ENCODE measurements at regions not wholly inside any gene's neighbourhood (a gene's known extent, or its start where the extent isn't known, plus 50 kb on each side); places are given as distances from the start of the nearest gene placed in this dataset.

DNA sequence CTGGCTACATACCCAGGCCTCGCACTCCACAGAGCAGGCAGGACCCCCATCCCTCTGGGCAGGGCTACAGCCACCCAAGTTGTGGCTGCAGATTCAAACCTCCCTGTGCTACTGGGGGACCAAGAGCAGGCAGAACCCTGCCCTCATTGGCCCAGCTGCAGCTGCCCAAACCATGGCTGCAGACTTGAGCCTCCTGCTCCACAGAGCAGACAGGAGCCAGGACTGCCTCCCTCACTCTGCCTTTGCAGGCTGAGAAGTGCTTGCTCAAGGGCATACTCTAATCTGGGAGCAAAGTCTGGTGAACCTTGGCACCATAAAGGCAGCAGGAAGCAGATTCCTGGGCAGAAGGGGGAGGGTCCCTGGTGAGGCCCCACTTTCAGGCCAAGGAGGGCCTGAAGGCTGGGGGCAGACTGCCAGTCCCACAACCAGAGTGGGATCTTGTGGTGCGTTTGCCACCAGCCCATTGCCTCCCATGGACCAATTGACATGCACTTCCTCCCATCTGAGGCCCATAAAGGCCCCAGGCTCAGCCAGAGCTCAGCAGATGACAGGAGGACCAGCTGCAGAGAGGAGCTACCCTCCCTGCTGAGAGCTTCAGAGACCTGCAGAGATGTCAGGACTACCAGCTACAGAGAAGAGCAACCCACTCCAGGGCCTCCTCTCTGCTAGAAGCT, 64.2 kb upstream of the EPHA6 start:
- no peak for DNase-seq (ENCODE audit: low read depth, low spot score)
- in situ Hi-C loops (cut with HindIII; ENCODE audit: low pct_unique_long_range_greater_than_20kb, low sequenced_read_pairs): no loop called here

DNA sequence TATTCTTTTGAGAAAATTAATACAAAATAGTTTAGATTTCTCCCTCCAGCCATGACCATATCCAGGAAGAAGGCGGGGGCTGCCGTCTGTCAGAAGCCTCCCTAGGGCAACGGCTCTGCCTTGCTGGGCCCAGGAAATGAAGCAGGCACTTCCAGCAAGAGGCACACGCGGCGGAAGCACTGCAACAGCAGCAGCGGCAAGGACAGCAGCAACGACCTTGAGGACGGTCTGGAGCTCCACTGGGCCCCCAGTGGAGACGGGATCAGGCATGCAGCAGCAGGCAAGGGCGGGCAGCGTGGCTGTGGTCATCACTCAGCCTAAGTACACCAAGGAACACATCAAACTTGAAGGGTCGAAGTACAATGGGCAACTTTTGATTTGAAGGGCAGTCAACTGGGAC, 61.3 kb upstream of the EPHA6 start:
- DNase-seq (ENCODE audit: low read depth, low spot score): no peak
- in situ Hi-C loops (cut with HindIII; ENCODE audit: low pct_unique_long_range_greater_than_20kb, low sequenced_read_pairs): no loop called here

DNA sequence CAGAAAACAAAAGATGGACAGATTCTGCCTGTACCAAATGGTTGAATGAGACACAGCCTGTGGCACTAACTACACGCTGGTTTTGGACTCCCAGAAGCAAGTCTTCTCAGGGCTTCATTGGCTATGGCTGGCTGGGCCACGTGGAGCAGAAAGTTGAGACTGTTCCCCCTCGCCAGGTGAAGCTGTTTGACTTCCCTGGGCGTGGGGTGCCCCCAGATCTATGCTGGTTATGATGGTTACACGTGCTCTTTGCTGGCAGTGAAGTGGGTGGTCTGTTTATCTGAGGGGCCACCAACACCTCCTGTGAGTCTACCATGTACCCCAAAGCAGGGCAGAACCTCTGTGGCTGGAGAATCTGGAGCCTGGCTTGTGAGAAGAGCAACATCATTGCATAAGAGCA, 60.3 kb upstream of the EPHA6 start:
- in situ Hi-C loops (cut with HindIII; ENCODE audit: low pct_unique_long_range_greater_than_20kb, low sequenced_read_pairs): no loop called here
- DNase-seq (ENCODE audit: low read depth, low spot score): no peak

DNA sequence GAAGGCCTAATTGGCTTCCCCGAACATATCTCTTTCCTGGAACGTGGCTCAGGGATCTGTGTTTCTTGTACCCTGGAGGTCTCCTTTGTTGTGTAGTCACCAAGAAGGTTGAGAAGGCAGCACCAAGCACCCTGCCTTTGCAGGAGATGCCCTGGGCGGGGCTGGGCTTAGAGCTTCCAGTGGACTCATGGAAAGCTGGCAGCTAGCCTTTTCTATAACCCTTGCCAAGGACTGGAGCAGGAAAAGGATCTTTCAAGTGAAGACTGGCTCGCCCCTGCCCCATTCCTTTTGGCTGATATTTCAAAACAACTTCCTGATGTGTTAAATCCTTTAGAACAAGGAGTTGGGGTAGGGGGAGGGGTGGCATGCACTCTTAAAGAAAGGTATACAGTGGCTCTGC, 58.9 kb upstream of the EPHA6 start:
- no peak for DNase-seq (ENCODE audit: low read depth, low spot score)
- in situ Hi-C loops (cut with HindIII; ENCODE audit: low pct_unique_long_range_greater_than_20kb, low sequenced_read_pairs): no loop called here

DNA sequence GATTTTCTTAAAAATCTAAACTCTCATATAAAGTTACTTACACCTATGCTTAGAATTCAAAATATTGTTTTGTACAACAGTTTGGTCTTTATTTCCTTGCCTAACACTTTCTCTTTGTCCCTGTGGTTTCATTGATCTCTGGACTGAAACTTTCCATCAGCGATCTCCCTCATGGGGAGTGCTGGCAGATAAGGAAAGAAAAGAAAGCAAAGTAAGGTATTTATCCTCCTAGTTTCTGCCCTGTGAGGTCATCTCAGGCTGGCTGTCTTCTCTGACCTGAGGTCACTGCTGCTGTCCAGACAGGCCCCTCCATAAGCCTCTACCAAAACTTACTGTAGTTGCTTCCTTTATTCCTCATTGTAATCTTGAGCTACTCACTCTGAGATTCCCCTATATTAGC, 57.9 kb upstream of the EPHA6 start:
- DNase-seq (ENCODE audit: low read depth, low spot score): no peak

DNA sequence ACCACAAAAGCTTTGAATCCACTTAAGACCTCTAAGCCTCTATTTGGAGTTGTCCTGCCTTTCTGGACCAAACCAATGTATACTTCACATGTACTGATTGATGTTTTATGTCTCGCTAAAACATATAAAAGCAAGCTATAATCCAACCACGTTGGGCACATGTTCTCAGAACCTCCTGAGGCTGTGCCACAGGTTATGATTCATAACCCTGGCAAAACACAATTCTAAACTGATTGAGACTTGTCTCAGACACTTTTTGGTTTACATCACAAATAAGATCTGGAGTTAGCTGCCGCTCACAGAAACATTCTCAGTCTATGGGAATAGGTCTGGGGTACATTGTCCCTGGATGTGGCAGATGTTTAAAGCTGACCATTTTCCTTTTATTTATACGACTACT, 53.4 kb upstream of the EPHA6 start:
- in situ Hi-C loops (cut with HindIII; ENCODE audit: low pct_unique_long_range_greater_than_20kb, low sequenced_read_pairs): no loop called here

More for the DNA sequence above, 57.9 kb upstream of the EPHA6 start:
- in situ Hi-C loops (cut with HindIII; ENCODE audit: low pct_unique_long_range_greater_than_20kb, low sequenced_read_pairs): no loop called here

More for the DNA sequence above, 53.4 kb upstream of the EPHA6 start:
- DNase-seq (ENCODE audit: low read depth, low spot score): no peak

Small RNA genes lying in the stretch of these regions (small RNA-seq; reads per million reads assigned to genes)
- gene MIR8060: 0 reads per million in 2 experiments
- 0 reads per million in 2 experiments for gene RNU6-1094P
